OCI-M2 (cell line): ENCODE measurements at regions not wholly inside any gene's neighbourhood (a gene's known extent, or its start where the extent isn't known, plus 50 kb on each side); places are given as distances from the start of the nearest gene placed in this dataset.

Source experiments
- DNase-seq: peaks from one replicate; lab custom pipeline; 2025; ENCODE audit not compliant: unreplicated experiment; lab: John Stamatoyannopoulos, UW

DNA sequence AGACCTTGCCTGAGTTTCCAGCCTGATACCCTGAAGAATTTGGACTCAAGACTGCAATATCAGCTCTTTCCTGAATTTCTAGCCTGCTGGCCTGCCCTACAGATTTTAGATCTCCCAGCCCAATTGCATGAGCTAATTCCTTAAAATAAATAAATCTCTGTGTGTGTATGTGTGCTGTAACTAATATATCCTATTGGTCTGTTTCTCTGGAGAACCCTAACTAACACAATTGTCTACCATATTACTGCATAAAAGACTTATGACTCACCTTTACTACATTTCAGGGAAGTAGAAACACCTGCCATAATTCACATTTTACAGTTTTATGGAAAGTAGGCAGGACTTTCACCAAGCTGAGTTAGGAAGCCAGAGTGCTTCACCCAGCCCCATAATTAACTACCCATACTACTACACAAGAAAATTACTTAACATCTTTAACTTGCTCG lies 90.7 kb upstream of the BEND6 start:
- DNase-seq: no peak

DNA sequence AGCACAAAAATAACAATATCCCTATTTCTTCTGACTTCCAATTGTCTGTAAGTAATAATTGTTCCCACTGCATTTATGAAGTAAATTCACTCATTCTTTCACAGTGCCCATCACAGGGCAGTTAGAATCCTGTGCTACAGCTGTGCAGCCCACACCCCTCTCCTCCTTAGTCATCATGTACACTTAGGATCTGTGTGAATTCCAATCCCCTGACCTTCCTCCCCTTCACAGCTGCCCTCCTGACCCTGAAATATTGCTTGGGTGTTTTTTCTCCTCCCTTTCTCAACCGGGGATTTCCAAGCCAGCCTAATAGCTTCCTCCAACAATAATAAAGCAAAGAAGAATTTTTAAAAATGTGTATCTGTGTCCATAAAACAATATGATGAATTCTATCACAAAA lies 91.5 kb upstream of the BEND6 start:
- no peak for DNase-seq

DNA sequence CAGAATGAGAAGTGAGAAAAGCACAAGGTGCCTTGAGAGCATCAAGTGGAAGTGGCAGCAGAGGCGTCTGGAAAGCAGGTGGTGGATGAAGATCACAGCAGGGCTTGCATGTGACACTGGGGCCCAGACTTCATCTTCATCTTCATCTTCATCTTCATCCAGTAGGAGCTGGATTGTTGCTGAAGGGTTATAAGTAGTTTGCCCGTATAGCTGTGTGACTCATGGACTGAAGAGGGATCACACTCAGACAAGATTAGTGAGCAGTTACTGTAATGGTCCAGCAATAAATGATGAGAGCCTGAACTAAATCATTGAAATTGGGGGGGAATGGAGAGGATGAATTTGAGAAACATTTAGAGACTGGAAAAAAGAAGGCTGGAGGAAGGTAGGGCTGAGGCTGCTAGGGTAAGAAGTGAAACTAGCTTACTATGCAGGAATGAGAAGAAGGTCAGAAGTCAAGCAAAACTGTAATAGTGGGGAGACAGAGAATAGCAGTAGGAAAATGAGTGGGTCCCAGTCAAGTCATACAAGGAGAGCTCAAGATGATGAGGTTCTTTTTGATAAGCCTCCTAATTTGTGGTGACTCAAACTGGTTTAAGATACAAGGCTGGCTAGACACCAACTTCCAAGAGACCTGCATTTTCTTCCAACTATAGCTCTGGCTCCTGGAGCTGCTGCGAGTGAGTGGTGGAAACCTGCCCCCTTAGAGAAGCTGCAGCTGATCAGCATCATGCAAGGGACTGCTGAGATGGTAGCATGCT lies 92.3 kb upstream of the BEND6 start:
- no peak for DNase-seq

DNA sequence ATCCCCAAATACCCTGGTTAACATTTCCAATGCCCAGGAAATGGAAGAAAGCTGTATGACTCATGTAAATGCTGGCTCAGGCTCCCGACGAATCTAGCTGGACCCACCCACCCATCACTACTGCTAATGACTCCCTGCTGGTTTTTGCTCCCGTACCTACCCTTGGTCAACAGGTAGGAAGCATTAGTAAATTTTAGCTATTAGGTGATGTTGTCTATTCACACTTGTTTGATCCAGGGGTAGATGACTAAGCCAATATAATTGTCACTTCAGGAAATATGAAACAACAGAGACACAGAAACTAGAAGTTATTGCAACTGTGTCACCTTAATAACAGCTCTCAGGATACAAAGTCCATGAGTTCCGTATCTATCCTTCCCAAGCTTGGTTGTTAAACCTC lies 94.4 kb upstream of the BEND6 start:
- no peak for DNase-seq

DNA sequence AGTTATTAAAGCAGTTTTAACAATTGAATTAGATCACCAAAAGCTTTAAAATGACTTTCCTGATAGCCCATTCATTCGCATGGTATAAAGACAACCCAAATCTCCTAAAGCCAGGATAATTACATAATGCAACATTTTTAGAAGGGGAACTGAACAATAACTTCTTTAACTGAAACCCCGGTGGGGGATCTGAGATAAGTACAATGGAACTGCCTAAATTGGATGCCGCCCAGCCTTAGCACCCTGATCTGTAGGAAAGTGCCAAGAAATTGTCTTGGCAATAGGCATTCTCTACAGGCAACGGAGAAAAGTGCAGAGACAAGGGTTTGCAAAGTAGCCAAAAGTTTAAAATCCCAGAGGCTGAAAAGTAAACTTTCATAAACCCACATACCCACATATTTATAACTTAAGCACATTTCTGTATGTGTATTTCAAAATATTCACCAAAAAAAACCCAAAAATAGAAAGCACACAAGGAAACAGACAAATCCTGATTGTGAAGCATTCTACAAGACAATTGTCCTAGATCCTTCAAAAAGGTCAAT lies 98.8 kb upstream of the BEND6 start:
- DNase-seq: no peak

DNA sequence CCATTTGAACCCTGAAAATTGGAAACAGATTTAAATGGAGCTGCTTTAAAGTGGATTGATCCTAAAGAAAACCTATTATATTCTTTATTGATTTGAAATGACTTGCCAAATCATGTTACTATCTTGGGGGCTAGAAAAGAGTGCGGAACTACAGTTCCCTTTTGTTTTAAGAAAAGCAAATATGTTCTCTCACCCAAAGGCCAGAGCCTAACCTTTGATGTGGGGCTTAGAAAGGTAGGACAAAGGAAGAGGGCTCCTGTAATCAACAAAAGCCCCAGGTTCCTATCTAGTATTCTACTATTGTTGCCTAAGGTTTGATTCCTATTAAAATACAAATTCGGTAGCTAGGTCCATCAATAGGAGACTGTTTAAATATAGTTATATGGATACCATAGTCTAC lies 100.8 kb upstream of the BEND6 start:
- no peak for DNase-seq

DNA sequence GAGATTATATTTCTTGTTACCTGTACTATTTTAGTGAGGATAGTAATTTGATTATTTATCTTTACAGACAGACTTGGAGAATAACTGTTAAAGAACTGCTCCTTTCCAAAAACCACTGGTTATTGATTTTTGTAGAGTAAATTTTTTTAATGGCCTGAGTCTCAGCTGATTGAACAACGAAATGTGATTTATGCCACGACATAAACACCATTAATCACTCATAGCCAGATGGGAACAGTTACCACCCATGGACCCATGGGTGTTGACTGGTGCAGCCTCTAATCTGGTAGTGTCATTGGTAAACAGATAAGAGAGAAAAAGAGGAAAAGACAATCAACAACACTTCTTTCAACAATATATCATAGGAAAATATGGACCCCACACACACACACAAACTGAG lies 101.4 kb upstream of the BEND6 start:
- DNase-seq: no peak

DNA sequence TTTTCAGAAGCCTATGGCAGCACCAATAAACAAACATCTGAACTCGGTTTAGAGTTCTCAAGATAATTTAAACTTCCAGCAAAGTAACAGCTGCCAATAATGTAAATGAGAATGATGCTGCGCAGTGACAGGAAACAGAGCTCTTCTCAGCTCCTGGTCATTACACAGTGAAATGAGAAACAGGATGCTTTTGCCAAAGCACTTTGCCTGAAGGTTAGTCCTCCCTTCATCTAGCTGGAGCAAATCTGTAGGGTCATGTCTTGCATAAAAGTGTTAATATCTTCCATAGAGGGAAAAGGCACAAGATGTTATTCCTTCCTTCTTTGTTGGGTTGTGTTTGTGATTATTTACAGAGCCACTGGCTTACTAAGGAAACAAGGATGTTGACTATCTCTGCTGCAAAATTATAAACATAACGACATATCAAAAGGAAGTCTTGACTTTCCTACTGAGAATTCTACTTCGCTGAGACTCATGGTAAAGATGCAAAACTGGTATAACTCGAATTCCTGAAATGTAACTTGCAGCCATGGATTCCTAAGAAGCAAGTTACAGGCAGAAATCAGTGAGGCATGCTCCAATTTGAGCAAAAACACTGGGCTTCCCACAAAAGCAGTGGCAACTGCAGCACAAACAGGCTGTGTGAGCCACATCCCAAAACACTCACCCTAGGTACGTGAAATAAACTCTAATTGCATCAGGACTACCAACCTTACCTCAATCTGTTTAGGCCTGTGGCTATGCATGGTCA lies 102.5 kb upstream of the BEND6 start:
- DNase-seq: no peak

DNA sequence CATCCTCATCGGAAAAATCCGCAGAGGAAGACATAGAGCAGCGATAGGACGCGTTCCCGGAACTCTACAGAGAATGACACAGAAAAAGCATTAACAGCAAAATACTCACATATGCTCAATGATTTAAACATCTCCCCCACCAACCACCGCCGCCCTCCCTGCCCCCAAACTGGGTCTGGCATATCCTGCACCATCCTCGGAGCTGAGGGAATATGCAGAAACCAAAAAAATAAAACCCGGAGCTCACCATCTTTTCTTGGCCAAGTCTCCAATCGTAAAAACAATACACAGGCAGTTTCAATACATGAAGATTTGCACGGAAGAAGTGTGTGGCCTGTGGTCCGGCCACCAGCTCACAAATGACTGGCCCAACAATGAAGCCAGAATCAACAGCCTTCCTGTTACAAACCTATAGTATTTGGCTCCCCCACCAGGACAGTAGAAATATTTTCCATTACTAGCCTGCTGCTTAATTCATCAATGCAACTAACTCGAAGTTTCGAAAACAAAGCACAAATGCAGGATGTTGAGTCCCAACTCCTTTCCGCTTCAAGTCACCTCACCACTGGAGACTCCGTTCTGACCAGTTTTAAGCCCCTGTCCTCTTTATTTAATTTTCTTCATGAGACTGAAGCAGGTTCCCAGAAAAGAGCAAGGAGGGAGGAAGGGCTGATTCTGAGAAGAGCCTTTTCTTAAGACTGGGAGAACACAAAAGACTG lies 103.2 kb upstream of the BEND6 start:
- peak; percentile 24 for DNase-seq

DNA sequence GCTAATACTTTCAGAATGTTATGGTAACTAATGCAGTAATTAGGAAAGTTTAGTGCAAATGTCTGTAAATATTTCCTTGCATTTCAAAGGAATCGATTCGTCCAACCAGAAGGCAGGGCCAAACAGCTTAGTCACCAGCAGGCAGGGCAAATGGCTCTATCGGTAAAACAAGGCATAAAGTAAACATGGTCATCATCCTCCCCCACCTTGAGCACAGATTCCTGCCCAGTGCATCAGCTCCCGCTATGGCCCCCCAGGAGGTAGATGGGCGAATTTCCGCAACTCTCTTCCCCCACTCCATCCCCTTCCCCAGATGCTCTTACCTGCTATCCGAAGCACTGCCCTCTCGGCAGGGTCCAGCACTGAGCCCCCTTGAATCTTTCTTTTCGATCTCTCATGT lies 103.8 kb upstream of the BEND6 start:
- DNase-seq: no peak

DNA sequence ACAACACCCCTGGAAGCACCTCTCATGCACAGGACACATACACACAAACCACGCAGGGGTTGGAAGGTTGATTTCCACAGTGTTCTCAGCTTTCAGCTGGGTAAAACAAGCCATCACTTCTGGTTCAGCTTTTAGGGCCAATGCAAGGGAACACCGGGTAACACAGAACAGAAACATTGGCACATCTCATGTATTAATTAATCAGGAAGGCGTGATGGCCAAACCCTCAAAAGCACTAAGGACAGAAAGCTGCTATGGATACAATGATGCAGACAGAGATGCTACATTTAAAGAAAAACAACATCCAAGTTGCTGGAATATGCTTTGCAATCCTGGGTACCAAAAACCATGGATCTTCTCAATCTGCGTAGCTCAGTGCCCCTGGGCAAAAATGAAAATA lies 104.3 kb upstream of the BEND6 start:
- DNase-seq: no peak

DNA sequence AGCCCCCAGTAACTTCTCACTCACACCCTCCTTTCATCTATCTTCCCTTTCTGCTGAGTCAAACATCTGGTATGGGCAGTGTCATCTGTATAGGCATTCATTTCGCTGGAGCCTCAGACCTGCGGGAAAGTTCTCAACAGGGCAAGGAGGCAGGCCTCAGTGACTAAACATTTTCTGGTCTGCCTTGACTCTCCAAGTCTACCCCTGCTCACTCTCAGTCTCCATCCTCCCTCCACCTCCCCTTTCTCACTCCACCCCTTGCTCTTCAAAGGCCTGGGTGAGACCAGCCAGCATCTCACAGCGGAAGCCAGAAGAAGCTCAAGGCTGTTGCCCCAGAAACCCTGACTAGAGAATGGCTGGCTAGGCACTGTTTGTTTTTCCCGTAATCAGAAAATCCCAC lies 105.0 kb upstream of the BEND6 start:
- DNase-seq: no peak

DNA sequence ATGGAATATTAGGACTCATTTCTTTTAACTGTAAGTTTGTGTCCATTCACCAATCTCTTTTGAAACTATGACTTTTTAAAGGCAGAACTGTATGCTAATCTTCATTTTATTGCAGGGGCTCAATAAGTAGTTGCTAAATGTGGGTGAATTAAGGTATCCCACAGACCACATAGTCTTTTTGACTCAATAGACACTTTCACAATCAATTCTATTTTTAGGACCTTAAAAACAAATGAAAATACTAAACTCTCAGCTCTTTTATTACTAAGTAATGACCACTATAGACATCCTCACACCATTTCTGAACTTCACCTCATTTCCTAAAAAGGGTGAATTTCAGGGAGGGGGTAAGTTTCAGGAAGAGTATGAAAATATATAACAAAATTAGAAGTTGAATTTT lies 106.8 kb upstream of the BEND6 start:
- no peak for DNase-seq

DNA sequence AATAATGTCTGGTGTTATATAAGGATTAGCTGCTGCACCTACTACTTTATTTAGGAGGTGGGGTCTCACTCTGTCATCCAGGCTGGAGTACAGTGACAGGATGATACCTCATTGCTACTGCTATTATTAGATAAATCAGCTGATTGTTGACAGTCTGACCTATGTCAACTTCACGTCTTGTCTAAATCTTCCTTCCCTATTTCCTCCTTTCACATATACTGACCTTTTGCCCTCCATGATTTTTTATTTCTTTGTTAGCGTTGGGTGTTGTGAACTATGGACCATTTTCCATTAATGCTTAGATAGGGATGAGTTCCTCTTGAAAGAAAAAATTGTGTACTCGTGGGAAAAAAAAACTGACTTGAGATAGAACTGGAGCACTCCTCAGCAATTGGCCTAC lies 109.9 kb upstream of the BEND6 start:
- DNase-seq: no peak

DNA sequence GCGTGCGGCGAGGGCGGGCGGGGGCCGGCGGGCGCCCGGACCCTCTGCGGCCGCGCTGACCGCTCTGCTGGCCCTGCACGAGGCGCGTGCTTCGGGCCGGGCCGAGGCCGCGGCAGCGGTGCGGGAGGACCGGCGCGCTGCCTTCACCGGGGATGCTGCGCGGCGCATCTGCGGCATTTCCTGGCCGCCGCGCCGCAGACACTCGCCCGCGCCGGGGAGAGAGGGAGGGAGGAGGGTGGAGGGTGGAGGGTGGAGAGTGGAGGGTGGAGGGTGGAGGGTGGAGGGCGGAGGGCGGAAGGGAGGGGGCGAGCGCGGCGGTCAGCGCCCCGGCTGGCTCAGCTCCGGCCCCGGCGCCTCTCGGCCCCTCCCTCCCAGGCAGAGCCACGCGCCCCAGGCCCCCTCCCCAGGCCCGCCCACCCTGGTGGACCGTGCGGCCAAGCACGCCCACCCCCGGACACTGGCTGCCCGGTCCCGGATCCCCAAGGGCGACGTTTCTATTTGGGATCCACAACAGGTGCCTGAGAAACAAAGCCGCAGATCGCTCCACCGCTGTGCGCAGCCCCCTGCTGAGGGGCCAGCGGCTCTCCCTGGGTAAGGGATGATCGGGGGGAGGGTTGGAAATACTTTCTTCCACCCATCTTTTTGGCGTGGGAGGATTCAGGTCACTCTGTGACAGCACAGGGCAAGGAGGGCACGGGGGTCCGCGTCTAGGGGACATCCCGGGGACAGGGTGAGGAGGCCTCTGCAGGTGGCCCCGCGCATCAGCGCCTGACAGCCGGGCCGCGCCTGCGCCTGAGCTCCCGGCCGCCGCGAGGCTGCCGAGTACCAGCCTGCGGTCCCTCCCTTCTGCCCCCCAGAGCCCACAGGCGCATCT lies 111.2 kb upstream of the BEND6 start:
- DNase-seq: no peak

DNA sequence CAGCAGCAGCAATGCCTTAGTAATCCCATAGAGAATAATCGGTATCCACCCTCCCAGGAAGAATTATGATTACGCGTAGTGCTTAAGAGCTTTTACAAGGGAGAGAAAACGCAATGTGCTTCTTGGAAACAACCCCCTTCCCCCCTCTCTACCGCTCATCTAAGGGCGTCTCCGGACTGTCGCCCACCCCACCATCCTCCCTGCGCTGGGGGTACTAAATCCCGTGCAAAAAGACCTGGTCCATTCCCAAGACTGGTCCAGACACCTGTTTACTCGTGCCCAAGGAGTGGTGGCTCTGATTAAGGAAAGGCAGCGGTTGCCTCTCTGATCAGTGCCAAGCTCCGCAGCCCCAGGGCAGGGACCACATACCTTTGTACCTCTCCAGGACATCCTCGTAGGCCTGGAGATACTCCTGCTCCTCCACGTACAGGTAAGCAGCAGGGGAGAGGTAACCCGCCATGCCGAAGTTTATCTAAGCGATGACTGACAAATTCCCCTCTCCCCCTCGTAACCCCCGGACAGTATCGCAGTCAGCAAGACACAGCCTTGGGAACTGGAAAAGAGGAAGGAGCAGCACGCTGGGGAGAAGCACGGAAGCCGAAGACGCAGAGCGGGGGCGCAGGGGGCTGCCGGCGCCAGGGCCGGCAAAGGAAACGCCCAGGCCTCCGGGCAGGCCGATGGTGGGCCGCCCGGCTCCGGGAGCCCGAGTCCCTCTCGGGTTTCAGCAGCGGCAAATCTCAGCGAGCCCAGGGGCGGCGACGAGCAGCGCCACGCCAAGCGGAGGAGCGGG lies 112.0 kb upstream of the BEND6 start:
- DNase-seq: no peak

DNA sequence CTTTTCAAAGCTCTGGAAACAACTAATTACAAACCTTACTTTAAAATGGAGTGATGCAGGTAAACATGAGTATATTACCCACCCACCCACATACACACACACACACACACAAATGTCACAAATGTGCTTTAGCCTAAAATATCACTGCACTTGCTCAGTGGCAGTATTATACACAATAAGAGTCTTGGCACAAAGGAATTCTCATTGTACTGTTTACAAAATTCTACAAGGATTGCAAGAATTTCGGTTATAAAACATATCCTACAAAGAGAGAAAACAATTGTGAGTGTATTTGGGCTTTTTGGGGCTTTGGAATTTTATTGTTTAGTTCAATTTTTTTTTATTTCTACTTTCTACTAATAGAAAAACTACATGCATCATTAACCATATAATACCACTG lies 113.2 kb upstream of the BEND6 start:
- DNase-seq: no peak

DNA sequence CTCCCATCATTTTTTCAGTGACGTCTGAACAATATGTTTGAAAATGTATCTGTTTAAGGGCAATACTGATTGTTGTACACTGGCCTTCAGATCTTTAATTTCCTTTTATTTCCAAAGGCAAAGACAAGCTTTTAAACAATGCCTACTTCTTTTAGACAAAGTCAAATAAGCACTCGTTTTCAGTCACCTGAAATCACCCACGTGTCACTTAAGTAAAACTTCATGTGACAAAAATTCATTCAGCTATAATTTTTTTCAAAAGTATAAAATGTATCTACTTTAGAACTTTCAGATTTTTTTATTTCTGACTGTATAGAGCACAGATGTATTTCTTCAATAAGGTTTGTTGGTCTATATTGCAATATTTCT lies 113.5 kb upstream of the BEND6 start:
- no peak for DNase-seq

DNA sequence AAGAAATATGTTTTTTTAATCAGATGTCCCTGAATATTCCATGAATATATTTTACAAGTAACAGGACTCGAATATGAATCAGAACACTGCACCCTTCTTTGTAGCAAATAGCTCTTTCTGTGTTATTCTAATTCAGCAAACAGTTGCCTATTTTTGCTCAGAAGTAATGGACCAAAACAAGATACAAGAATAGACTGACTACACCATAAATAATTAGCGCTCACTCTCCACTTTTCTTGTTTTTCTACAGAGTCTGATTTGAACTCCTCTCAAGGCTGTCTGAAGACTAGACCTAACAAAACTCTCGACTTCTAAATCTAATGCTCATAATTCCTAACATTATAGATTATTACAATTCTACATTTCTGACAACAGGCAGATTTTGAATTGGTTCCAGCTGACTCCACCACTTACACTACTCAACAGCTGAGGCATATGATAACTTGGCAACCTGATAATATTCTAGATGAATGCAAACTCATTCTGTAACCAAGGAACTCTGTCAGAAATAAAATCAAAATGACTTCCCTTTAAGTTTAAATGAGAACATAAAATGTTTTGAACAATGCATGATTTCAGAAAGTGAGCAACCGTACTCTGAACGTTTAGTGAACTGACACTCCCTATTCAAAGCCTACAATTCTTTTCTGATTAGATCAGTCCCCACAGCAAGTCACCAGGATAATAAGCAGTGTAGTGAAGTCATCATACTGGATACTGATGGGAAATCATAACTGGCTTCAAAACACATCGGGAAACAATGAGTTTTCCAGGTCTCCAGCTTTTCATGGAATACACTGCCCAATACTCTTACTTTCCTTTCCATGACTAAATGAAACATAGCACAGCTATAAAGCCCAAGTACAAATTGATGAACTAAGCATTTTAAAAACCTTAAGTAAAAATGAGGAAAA lies 114.2 kb upstream of the BEND6 start:
- no peak for DNase-seq
